Brain microvascular endothelial cell (primary cell): ENCODE measurements at regions not wholly inside any gene's neighbourhood (a gene's known extent, or its start where the extent isn't known, plus 50 kb on each side); places are given as distances from the start of the nearest gene placed in this dataset.

ENCODE experiments used
- DNase-seq: peaks from one replicate; pipeline ENCODE4 v3.0.0-alpha.2; 2020
- H3K27ac ChIP-seq: fragments of 250-450 bp; sonication (Bioruptor Pico); 2 replicates; pipeline ENCODE4 v1.5.1; 2020; ENCODE audit warnings: mild to moderate bottlenecking, moderate library complexity
- H3K27me3 ChIP-seq: fragments of 250-450 bp; sonication (Bioruptor Pico); replicated peaks from 2 replicates; pipeline ENCODE4 v1.5.1; 2020; ENCODE audit warnings: mild to moderate bottlenecking
- H3K36me3 ChIP-seq: fragments of 250-450 bp; sonication (Bioruptor Pico); replicated peaks from 2 replicates; pipeline ENCODE4 v1.5.1; 2020; ENCODE audit warnings: mild to moderate bottlenecking
- H3K4me3 ChIP-seq: 2 replicates; pipeline ENCODE4 v1.5.1; 2011; ENCODE audit warnings: low read depth, mild to moderate bottlenecking, control low read depth, low read length, moderate library complexity
- in situ Hi-C: cut with HindIII; loops from 2 replicates; pipeline ENCODE4 v1.10.0; 2017; ENCODE audit warnings: low sequenced_read_pairs, low pct_ligation_motif_present
- TF ChIP-seq, protein P1 (sequence below): IDR thresholded peaks from 2 replicates; pipeline ENCODE4 v1.5.1; 2011; ENCODE audit warnings: low read depth, mild to moderate bottlenecking, moderate library complexity, low read length, control low read depth, inconsistent platforms; ENCODE audit errors: missing control alignments

DNA sequence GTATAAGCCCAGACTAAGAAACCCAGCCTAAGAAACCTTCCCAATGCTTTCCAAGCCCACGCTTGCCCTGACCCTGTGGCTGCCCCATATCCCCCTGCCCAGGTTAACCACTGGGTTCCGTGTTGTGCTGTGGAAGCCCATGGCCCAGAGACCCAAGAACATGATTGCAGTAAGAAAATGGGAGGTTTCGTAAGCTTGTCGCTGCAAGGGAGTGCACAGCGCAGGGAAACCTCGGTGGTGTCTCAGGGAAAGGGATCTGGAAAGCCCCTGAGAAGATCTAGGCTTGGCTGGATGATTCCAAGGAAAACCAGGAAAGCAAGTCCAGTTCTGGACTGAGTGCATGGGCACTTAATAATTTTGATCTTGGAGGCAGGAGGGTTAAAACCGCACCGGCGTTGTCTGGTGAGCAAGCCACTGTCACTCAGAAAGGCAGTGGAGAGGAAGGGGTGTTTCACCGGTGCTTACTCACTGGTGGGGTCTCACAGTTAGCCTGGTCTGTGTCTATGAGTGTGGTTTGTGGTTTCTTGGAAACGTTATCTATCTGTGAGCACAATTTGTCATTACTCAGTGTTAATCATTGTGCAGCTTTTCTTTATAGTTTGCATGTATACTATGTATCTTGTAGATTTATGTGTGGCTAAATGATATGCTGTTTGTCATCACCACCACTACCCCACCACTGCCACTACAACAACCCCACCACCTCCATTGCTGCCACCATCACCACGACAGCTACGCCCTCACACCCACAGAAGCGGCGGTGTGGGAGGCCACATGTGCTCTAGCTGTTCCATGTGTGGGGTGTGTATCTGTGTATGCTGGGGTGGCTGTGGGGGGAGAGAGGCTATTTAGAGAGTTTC is 53.3 kb upstream of the PRDM11 start:
- H3K4me3 ChIP-seq, result no peak overlapping the region
- H3K36me3 ChIP-seq, result no peaks in the 10 kb centered on the region
- in situ Hi-C loops, result loop anchor here (10.0 kb wide), 1 partner anchor 158 kb away; no protein-coding TSS in a partner anchor
- TF ChIP-seq, protein P1, sequence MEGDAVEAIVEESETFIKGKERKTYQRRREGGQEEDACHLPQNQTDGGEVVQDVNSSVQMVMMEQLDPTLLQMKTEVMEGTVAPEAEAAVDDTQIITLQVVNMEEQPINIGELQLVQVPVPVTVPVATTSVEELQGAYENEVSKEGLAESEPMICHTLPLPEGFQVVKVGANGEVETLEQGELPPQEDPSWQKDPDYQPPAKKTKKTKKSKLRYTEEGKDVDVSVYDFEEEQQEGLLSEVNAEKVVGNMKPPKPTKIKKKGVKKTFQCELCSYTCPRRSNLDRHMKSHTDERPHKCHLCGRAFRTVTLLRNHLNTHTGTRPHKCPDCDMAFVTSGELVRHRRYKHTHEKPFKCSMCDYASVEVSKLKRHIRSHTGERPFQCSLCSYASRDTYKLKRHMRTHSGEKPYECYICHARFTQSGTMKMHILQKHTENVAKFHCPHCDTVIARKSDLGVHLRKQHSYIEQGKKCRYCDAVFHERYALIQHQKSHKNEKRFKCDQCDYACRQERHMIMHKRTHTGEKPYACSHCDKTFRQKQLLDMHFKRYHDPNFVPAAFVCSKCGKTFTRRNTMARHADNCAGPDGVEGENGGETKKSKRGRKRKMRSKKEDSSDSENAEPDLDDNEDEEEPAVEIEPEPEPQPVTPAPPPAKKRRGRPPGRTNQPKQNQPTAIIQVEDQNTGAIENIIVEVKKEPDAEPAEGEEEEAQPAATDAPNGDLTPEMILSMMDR, result no peak
- H3K27me3 ChIP-seq, result peaks cover 18% of the 10 kb centered on the region
- DNase-seq, result peak; percentile 85
- no peak overlapping the region for H3K27ac ChIP-seq

GRCh38 chr11:45093761-45094455 is 52.5 kb upstream of the PRDM11 start:
- in situ Hi-C loops, result loop anchor here (10.0 kb wide), 1 partner anchor 159 kb away; no protein-coding TSS in a partner anchor
- H3K27ac ChIP-seq, result no peak overlapping the region
- H3K27me3 ChIP-seq, result peaks cover 18% of the 10 kb centered on the region
- TF ChIP-seq, protein P1, result no peak
- H3K4me3 ChIP-seq, result no peak overlapping the region
- H3K36me3 ChIP-seq, result no peaks in the 10 kb centered on the region
- no peak for DNase-seq

- TF ChIP-seq, protein P1, result no peak
- no peak overlapping the region for H3K4me3 ChIP-seq
- in situ Hi-C loops, result loop anchor here (10.0 kb wide), 1 partner anchor 160 kb away; no protein-coding TSS in a partner anchor
- no peak for DNase-seq
- H3K36me3 ChIP-seq, result no peaks in the 10 kb centered on the region
- H3K27me3 ChIP-seq, result peaks cover 18% of the 10 kb centered on the region
- no peak overlapping the region for H3K27ac ChIP-seq
Measured at GRCh38 chr11:45094958-45095690, 51.3 kb upstream of the PRDM11 start.

- Histone ChIP-seq H3K27me3 (peaks cover 18% of the 10 kb centered on the region), H3K27ac (no peak overlapping the region), H3K36me3 (no peaks in the 10 kb centered on the region), H3K4me3 (no peak overlapping the region)
- TF ChIP-seq, protein P1, result no peak
- DNase-seq, result no peak
- in situ Hi-C loops, result loop anchor here (10.0 kb wide), 1 partner anchor 161 kb away; no protein-coding TSS in a partner anchor
Measured at GRCh38 chr11:45095691-45096010, 50.8 kb upstream of the PRDM11 start.

DNA sequence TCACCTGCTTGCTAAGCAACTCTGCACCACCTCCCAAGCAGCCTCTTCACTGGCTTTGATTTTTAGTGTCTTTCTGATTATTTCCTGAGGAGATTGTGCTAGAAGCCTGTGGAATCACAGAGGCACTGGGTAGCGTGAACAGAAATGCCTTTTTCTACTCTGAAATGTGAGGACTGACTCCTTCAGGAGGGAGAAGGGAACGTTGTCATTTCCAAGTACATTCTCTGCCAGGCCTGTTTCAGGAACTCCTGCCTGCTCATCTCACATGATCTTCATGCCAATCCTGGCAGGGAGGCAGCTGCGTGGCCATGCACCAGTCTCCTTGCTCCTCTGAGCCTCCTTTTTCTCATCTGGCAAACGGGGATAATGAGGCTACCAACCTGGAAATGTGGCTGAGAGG is 49.8 kb upstream of the PRDM11 start:
- H3K4me3 ChIP-seq, result no peak overlapping the region
- no peak for DNase-seq
- peaks cover 18% of the 10 kb centered on the region for H3K27me3 ChIP-seq
- no peaks in the 10 kb centered on the region for H3K36me3 ChIP-seq
- no peak overlapping the region for H3K27ac ChIP-seq
- in situ Hi-C loops, result loop anchor here (10.0 kb wide), 1 partner anchor 162 kb away; no protein-coding TSS in a partner anchor
- TF ChIP-seq, protein P1, result no peak
